IMR-90 (cell line): ENCODE measurements at regions not wholly inside any gene's neighbourhood (a gene's known extent, or its start where the extent isn't known, plus 50 kb on each side); places are given as distances from the start of the nearest gene placed in this dataset.

Experiments
- ATAC-seq: fragments of 200-7000 bp; cut with Tn5 transposase; 2 replicates; pipeline ENCODE4 v1.9.1; 2020; ENCODE audit warnings: low read depth, mild to moderate bottlenecking, moderate library complexity
- BruUV-seq: library from RNA; stranded (reverse); fragments of 400-500 nt; replicated peaks from 2 replicates; lab custom pipeline; 2021; lab: Mats Ljungman, UMichigan
- CTCF ChIA-PET: fragments of 300-600 bp; formaldehyde crosslinking; extraction: SDS; loops from one replicate; lab custom pipeline; 2021; ENCODE audit warnings: antibody characterized with exemption; lab: Yijun Ruan, JAX
- POLR2A ChIA-PET: fragments of 300-600 bp; sonication (Branson Sonifier 250); formaldehyde crosslinking; loops from one replicate; lab custom pipeline; 2022; ENCODE audit warnings: antibody characterized with exemption; ENCODE audit not compliant: unreplicated experiment; lab: Charles Lee
- DNase-seq: peaks from one replicate; pipeline ENCODE4 v3.0.0; 2013
- H2AFZ ChIP-seq: replicated peaks from 2 replicates; pipeline ENCODE3; 2013; ENCODE audit warnings: low read length, mild to moderate bottlenecking; ENCODE audit not compliant: poor library complexity
- H2AK5ac ChIP-seq: 2 replicates; pipeline ENCODE4 v1.6.1; 2013; ENCODE audit warnings: low read depth, low read length, inconsistent platforms
- H2AK9ac ChIP-seq: replicated peaks from 2 replicates; pipeline ENCODE3; 2013; ENCODE audit warnings: mild to moderate bottlenecking, low read depth, low read length, moderate library complexity; ENCODE audit not compliant: poor library complexity
- H2BK120ac ChIP-seq: 2 replicates; pipeline ENCODE4 v1.6.1; 2013; ENCODE audit warnings: low read depth, low read length, inconsistent platforms
- H2BK15ac ChIP-seq: 3 replicates; pipeline ENCODE4 v1.6.1; 2013; ENCODE audit warnings: low read depth, low read length, inconsistent platforms
- H2BK20ac ChIP-seq: 2 replicates; pipeline ENCODE4 v1.6.1; 2013; ENCODE audit warnings: low read depth, mild to moderate bottlenecking, inconsistent platforms, low read length, moderate library complexity
- H2BK5ac ChIP-seq: 2 replicates; pipeline ENCODE4 v1.6.1; 2013; ENCODE audit warnings: mild to moderate bottlenecking, low read depth, low read length, inconsistent platforms; ENCODE audit not compliant: poor library complexity, severe bottlenecking
- H3K14ac ChIP-seq: replicated peaks from 2 replicates; pipeline ENCODE4 v1.6.1; 2013; ENCODE audit warnings: low read depth, low read length, inconsistent platforms
- H3K18ac ChIP-seq: 2 replicates; pipeline ENCODE4 v1.6.1; 2013; ENCODE audit warnings: low read depth, low read length, control low read depth
- H3K23ac ChIP-seq: 2 replicates; pipeline ENCODE4 v1.6.1; 2013; ENCODE audit warnings: low read depth, low read length, inconsistent platforms
- H3K27ac ChIP-seq: 2 replicates; pipeline ENCODE4 v1.5.1; 2013; ENCODE audit warnings: mild to moderate bottlenecking, control low read depth, low read length; ENCODE audit not compliant: insufficient read depth
- H3K27me3 ChIP-seq: 2 replicates; pipeline ENCODE4 v1.6.1; 2013; ENCODE audit warnings: low read length; ENCODE audit not compliant: control insufficient read depth, insufficient read depth
- H3K36me3 ChIP-seq: 2 replicates; pipeline ENCODE4 v1.6.1; 2013; ENCODE audit warnings: low read length, mixed read lengths; ENCODE audit not compliant: control insufficient read depth, insufficient read depth
- H3K4ac ChIP-seq: 2 replicates; pipeline ENCODE4 v1.6.1; 2013; ENCODE audit warnings: low read depth, low read length, inconsistent platforms
- H3K4me1 ChIP-seq: 2 replicates; pipeline ENCODE4 v1.6.1; 2013; ENCODE audit warnings: low read length, mixed read lengths; ENCODE audit not compliant: control insufficient read depth, insufficient read depth
- H3K4me2 ChIP-seq: 2 replicates; pipeline ENCODE4 v1.6.1; 2013; ENCODE audit warnings: low read depth, mild to moderate bottlenecking, control low read depth, low read length, moderate library complexity
- H3K4me3 ChIP-seq: 2 replicates; pipeline ENCODE4 v1.5.1; 2013; ENCODE audit warnings: low read depth, mild to moderate bottlenecking, control low read depth, low read length, moderate library complexity; ENCODE audit not compliant: insufficient read depth
- H3K56ac ChIP-seq: 2 replicates; pipeline ENCODE4 v1.6.1; 2013; ENCODE audit warnings: low read length, inconsistent platforms; ENCODE audit not compliant: insufficient read depth; ENCODE audit errors: extremely low read depth
- H3K79me1 ChIP-seq, 2 experiments: 2 replicates each; pipeline ENCODE4 v1.6.1; 2013; ENCODE audit warnings: low read length in 2 of 2, inconsistent platforms in 1 of 2, low read depth in 1 of 2
- H3K9ac ChIP-seq: 2 replicates; pipeline ENCODE4 v1.6.1; 2013; ENCODE audit warnings: low read depth, low read length, control low read depth
- H3K9me1 ChIP-seq: 2 replicates; pipeline ENCODE4 v1.6.1; 2013; ENCODE audit warnings: low read length, inconsistent platforms; ENCODE audit not compliant: insufficient read depth
- H3K9me3 ChIP-seq: 2 replicates; pipeline ENCODE4 v1.6.1; 2013; ENCODE audit warnings: low read length; ENCODE audit not compliant: control insufficient read depth, insufficient read depth
- H4K20me1 ChIP-seq: 2 replicates; pipeline ENCODE4 v1.6.1; 2013; ENCODE audit warnings: low read length, inconsistent platforms; ENCODE audit not compliant: insufficient read depth
- H4K5ac ChIP-seq: 2 replicates; pipeline ENCODE4 v1.6.1; 2013; ENCODE audit warnings: mild to moderate bottlenecking, low read depth, low read length, control low read depth
- H4K8ac ChIP-seq, 2 experiments: 2 replicates each; pipeline ENCODE4 v1.6.1; 2013; ENCODE audit warnings: low read depth in 2 of 2, low read length in 2 of 2, control low read depth in 1 of 2, inconsistent platforms in 1 of 2
- H4K91ac ChIP-seq: 2 replicates; pipeline ENCODE4 v1.6.1; 2013; ENCODE audit warnings: low read depth, low read length, inconsistent platforms; ENCODE audit not compliant: insufficient read depth
- CHD1 ChIP-seq: IDR thresholded peaks from 2 replicates; pipeline ENCODE4 v1.6.1; 2012; ENCODE audit warnings: low read depth, low read length, improper control_type of control experiment
- FOS ChIP-seq: fragments of 150-350 bp; IDR thresholded peaks from 2 replicates; pipeline ENCODE4 v1.6.1; 2016; ENCODE audit warnings: low read depth, low read length
- MAFK ChIP-seq: IDR thresholded peaks from 2 replicates; pipeline ENCODE4 v1.6.1; 2012; ENCODE audit warnings: low read depth, low read length, improper control_type of control experiment
- MAZ ChIP-seq: IDR thresholded peaks from 2 replicates; pipeline ENCODE4 v1.6.1; 2012; ENCODE audit warnings: low read depth, mild to moderate bottlenecking, low read length, improper control_type of control experiment, moderate library complexity, borderline replicate concordance
- NFE2L2 ChIP-seq: fragments of 150-350 bp; IDR thresholded peaks from 2 replicates; pipeline ENCODE4 v1.6.1; 2016; ENCODE audit warnings: low read depth, mild to moderate bottlenecking, low read length
- RAD21 ChIP-seq: IDR thresholded peaks from 2 replicates; pipeline ENCODE4 v1.6.1; 2012; ENCODE audit warnings: low read length, improper control_type of control experiment
- WGBS, 2 experiments: methylation state at CpG; one replicate each; pipeline versions ENCODE4 v1.1.5 to v1.1.7; 2013; ENCODE audit warnings: missing lambda C conversion rate in 2 of 2; ENCODE audit not compliant: insufficient read length in 1 of 2; ENCODE audit errors: extremely low coverage in 2 of 2; 5-methylcytosine and 5-hydroxymethylcytosine counted together
- dilution Hi-C: fragments of 300-500 bp; cut with HindIII; formaldehyde crosslinking; loops from one replicate; pipeline ENCODE4 v1.14.3; 2018; ENCODE audit warnings: low sequenced_read_pairs; ENCODE audit not compliant: unreplicated experiment
- in situ Hi-C: fragments of 300-500 bp; cut with MboI; formaldehyde crosslinking; loops from 3 replicates; pipeline ENCODE4 v1.14.3; 2019; ENCODE audit warnings: low sequenced_read_pairs, inconsistent platforms, mixed read lengths
- intact Hi-C: fragments of 100-400 bp; cut with micrococcal nuclease; formaldehyde crosslinking; loops from 2 replicates; pipeline ENCODE4 v1.10.0; 2022
- TF ChIP-seq, protein P1 (sequence below): conservative IDR thresholded peaks from 2 replicates; pipeline ENCODE4 v1.5.1; 2012; ENCODE audit warnings: mild to moderate bottlenecking, low read depth, low read length, improper control_type of control experiment
- TF ChIP-seq, protein P2 (sequence below): fragments of 150-350 bp; IDR thresholded peaks from 2 replicates; pipeline ENCODE4 v1.6.1; 2017; ENCODE audit warnings: mild to moderate bottlenecking, antibody characterized with exemption, low read length, low read depth

DNA sequence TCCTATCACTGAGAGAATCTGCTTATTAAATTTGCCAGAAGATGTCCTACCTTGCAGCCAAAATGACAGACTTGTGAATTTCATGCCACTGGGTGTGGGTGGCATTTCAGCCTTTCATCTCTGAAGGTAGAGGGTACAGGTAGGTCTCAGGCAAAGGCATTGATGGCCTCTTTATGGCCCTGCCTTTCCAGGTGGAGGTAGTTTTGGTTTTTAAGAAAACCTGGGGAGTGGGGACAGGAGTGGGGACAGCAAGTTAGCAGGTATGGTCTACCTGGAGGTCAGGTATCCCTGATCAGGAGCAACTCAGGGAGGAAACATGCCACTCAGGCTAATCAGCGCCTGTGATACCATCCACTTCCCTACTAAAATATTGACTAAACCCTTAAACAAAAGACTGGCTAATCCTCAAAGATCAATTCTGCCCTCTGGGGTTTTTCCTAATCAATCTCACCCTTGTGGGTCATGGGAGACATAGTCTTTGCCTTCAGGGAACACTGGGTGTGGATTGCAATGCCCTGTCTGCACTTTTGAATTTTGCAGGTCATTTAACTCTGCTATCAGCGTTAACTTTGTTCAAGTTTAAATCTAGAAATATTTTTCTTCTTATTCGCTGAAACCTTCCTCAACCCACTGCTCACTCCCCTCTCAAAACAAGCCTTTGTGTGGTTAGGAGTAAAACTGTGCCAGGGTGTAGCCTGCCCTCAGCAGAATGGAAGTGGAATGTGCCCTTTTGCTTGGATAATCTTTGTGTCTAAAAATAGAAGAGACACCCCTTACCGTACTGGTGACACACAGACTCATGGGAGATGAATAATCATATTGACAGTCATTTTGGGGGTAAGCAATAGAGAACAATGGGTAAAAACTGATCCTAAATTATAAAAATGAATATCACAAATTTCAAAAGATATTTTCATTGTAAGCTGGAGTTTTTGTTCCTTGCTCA is 233.7 kb downstream of the COG6 start:
- H3K14ac ChIP-seq, result no peak overlapping the region
- H3K79me1 ChIP-seq, result no peaks in the 10 kb centered on the region
- no peak overlapping the region for H3K27ac ChIP-seq
- no CpG with 5 or more reads among the region's 4 CpGs for WGBS, 2 experiments
- no peak overlapping the region for H2AK9ac ChIP-seq
- no peak overlapping the region for H2BK5ac ChIP-seq
- in situ Hi-C loops, result no loop called here
- CTCF ChIA-PET, result no interaction called here
- H3K18ac ChIP-seq, result no peak overlapping the region
- POLR2A ChIA-PET, result no interaction called here
- no peaks in the 10 kb centered on the region for H4K20me1 ChIP-seq
- no TSS peak for BruUV-seq
- no peak overlapping the region for H4K91ac ChIP-seq
- ATAC-seq (no peak), DNase-seq (no peak)
- no peak overlapping the region for H3K4me3 ChIP-seq
- no peaks in the 10 kb centered on the region for H3K4me1 ChIP-seq
- no peak overlapping the region for H4K5ac ChIP-seq
- H3K56ac ChIP-seq, result no peak overlapping the region
- H2BK15ac ChIP-seq, result no peak overlapping the region
- no peak overlapping the region for H2BK120ac ChIP-seq
- H3K9me3 ChIP-seq, result peaks cover 2% of the 10 kb centered on the region; the same call in 1 of the 2 replicates
- no peaks in the 10 kb centered on the region for H3K27me3 ChIP-seq
- no peaks in the 10 kb centered on the region for H3K36me3 ChIP-seq
- no peak overlapping the region for H3K4ac ChIP-seq
- no peak overlapping the region for H3K4me2 ChIP-seq
- intact Hi-C loops, result no loop called here
- H2BK20ac ChIP-seq, result no peak overlapping the region
- no peak overlapping the region for H4K8ac ChIP-seq
- no peak overlapping the region for H2AFZ ChIP-seq
- dilution Hi-C loops, result no loop called here
- H3K9ac ChIP-seq, result no peak overlapping the region
- no peaks in the 10 kb centered on the region for H3K9me1 ChIP-seq
- TF ChIP-seq MAZ (no peak), MAFK (no peak), CHD1 (no peak), FOS (no peak), RAD21 (no peak), NFE2L2 (no peak)
- TF ChIP-seq, protein P1, sequence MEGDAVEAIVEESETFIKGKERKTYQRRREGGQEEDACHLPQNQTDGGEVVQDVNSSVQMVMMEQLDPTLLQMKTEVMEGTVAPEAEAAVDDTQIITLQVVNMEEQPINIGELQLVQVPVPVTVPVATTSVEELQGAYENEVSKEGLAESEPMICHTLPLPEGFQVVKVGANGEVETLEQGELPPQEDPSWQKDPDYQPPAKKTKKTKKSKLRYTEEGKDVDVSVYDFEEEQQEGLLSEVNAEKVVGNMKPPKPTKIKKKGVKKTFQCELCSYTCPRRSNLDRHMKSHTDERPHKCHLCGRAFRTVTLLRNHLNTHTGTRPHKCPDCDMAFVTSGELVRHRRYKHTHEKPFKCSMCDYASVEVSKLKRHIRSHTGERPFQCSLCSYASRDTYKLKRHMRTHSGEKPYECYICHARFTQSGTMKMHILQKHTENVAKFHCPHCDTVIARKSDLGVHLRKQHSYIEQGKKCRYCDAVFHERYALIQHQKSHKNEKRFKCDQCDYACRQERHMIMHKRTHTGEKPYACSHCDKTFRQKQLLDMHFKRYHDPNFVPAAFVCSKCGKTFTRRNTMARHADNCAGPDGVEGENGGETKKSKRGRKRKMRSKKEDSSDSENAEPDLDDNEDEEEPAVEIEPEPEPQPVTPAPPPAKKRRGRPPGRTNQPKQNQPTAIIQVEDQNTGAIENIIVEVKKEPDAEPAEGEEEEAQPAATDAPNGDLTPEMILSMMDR, result no peak
- TF ChIP-seq, protein P2, sequence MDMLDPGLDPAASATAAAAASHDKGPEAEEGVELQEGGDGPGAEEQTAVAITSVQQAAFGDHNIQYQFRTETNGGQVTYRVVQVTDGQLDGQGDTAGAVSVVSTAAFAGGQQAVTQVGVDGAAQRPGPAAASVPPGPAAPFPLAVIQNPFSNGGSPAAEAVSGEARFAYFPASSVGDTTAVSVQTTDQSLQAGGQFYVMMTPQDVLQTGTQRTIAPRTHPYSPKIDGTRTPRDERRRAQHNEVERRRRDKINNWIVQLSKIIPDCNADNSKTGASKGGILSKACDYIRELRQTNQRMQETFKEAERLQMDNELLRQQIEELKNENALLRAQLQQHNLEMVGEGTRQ, result no peak
- no peak overlapping the region for H3K23ac ChIP-seq
- H2AK5ac ChIP-seq, result no peak overlapping the region
